ENCODE measurements at regions not wholly inside any gene's neighbourhood (a gene's known extent, or its start where the extent isn't known, plus 50 kb on each side); places are given as distances from the start of the nearest gene placed in this dataset.

GRCh38 chrX:9335251-9335650 is 129.6 kb upstream of the TBL1X start:
- H3K9ac ChIP-seq, result no peak overlapping the region
- peaks cover 20% of the 10 kb centered on the region for H3K4me1 Mint-ChIP-seq
- no peaks in the 10 kb centered on the region for H3K79me2 ChIP-seq (ENCODE audit: low read depth)
- no peaks in the 10 kb centered on the region for H3F3A ChIP-seq (ENCODE audit: low read depth)
- H3K4me1 ChIP-seq, result no peaks in the 10 kb centered on the region
- no peaks in the 10 kb centered on the region for H3K9me3 ChIP-seq (ENCODE audit: low read depth)
- no peaks in the 10 kb centered on the region for H4K20me1 ChIP-seq (ENCODE audit: low read depth)
- no peak overlapping the region for H3K27ac Mint-ChIP-seq
- no peak overlapping the region for H3K4me3 Mint-ChIP-seq
- no peak overlapping the region for H3K4me2 ChIP-seq
- no peak overlapping the region for H2AFZ ChIP-seq (replicated peaks)
- H3K4me3 ChIP-seq, result no peak overlapping the region
- no peaks in the 10 kb centered on the region for H3K36me3 ChIP-seq
- DNase-seq (ENCODE audit: low spot score), result no peak
- H3K36me3 Mint-ChIP-seq, result no peaks in the 10 kb centered on the region
- H3K27ac ChIP-seq, result no peak overlapping the region
- peaks cover 21% of the 10 kb centered on the region for H3K9me3 Mint-ChIP-seq
- H3K27me3 Mint-ChIP-seq (ENCODE audit: insufficient read depth, low read depth), result peaks cover 3% of the 10 kb centered on the region
- no peak for TF ChIP-seq EZH2phosphoT487 (IDR thresholded peaks at IDR 0.05)
- no peak for TF ChIP-seq CTCF (IDR thresholded peaks at IDR 0.05)
- no peak for TF ChIP-seq EZH2 (IDR thresholded peaks at IDR 0.05)
- no peaks in the 10 kb centered on the region for H3K27me3 ChIP-seq

- peak overlapping the region; percentile 47 for H3K27ac Mint-ChIP-seq
- DNase-seq (ENCODE audit: low spot score), result no peak
- H3K4me3 Mint-ChIP-seq, result no peak overlapping the region
- no peak overlapping the region for H3K9ac ChIP-seq
- peaks cover 5% of the 10 kb centered on the region for H3K4me1 ChIP-seq
- no peaks in the 10 kb centered on the region for H3F3A ChIP-seq (ENCODE audit: low read depth)
- H3K36me3 Mint-ChIP-seq, result no peaks in the 10 kb centered on the region
- H4K20me1 ChIP-seq (ENCODE audit: low read depth), result no peaks in the 10 kb centered on the region
- no peak overlapping the region for H3K27ac ChIP-seq
- H2AFZ ChIP-seq (replicated peaks), result peak overlapping the region; percentile 34
- TF ChIP-seq EZH2phosphoT487 (IDR thresholded peaks at IDR 0.05) (no peak), CTCF (IDR thresholded peaks at IDR 0.05) (no peak), EZH2 (IDR thresholded peaks at IDR 0.05) (no peak)
- no peaks in the 10 kb centered on the region for H3K79me2 ChIP-seq (ENCODE audit: low read depth)
- H3K4me3 ChIP-seq, result no peak overlapping the region
- no peaks in the 10 kb centered on the region for H3K36me3 ChIP-seq
- H3K27me3 Mint-ChIP-seq (ENCODE audit: insufficient read depth, low read depth), result peaks cover 2% of the 10 kb centered on the region
- no peaks in the 10 kb centered on the region for H3K9me3 ChIP-seq (ENCODE audit: low read depth)
- no peak overlapping the region for H3K4me2 ChIP-seq
- H3K4me1 Mint-ChIP-seq, result peaks cover 27% of the 10 kb centered on the region
- H3K9me3 Mint-ChIP-seq, result peaks cover 23% of the 10 kb centered on the region
- H3K27me3 ChIP-seq, result no peaks in the 10 kb centered on the region
These were observed 128.4 kb upstream of the TBL1X start for GRCh38 chrX:9336456-9336855.

- H3K36me3 Mint-ChIP-seq, result no peaks in the 10 kb centered on the region
- no peaks in the 10 kb centered on the region for H3K79me2 ChIP-seq (ENCODE audit: low read depth)
- no peak for DNase-seq (ENCODE audit: low spot score)
- TF ChIP-seq EZH2 (IDR thresholded peaks at IDR 0.05) (no peak), EZH2phosphoT487 (IDR thresholded peaks at IDR 0.05) (no peak), CTCF (IDR thresholded peaks at IDR 0.05) (no peak)
- no peaks in the 10 kb centered on the region for H3K36me3 ChIP-seq
- no peak overlapping the region for H3K4me3 ChIP-seq
- peaks cover 23% of the 10 kb centered on the region for H3K9me3 Mint-ChIP-seq
- no peak overlapping the region for H3K4me2 ChIP-seq
- no peaks in the 10 kb centered on the region for H3F3A ChIP-seq (ENCODE audit: low read depth)
- no peak overlapping the region for H3K27ac ChIP-seq
- H3K4me1 Mint-ChIP-seq, result peaks cover 30% of the 10 kb centered on the region
- H2AFZ ChIP-seq (replicated peaks), result no peak overlapping the region
- no peaks in the 10 kb centered on the region for H3K9me3 ChIP-seq (ENCODE audit: low read depth)
- peak overlapping the region; percentile 47 for H3K27ac Mint-ChIP-seq
- H3K4me3 Mint-ChIP-seq, result no peak overlapping the region
- peaks cover 2% of the 10 kb centered on the region for H3K27me3 Mint-ChIP-seq (ENCODE audit: insufficient read depth, low read depth)
- H4K20me1 ChIP-seq (ENCODE audit: low read depth), result no peaks in the 10 kb centered on the region
- no peaks in the 10 kb centered on the region for H3K27me3 ChIP-seq
- H3K4me1 ChIP-seq, result peaks cover 5% of the 10 kb centered on the region
- H3K9ac ChIP-seq, result no peak overlapping the region
These were observed 127.8 kb upstream of the TBL1X start for GRCh38 chrX:9337046-9337445.

All from neural progenitor cell (in vitro differentiated cells).